Stimulated activated CD4-positive, alpha-beta T cell treated with anti-CD3 and anti-CD28 coated beads, Interleukin-15, amount 100 ng/mL, for 1 hour (primary cell): ENCODE measurements at regions not wholly inside any gene's neighbourhood (a gene's known extent, or its start where the extent isn't known, plus 50 kb on each side); places are given as distances from the start of the nearest gene placed in this dataset.

Experiments
- DNase-seq, 2 donors: peaks; one replicate each; pipeline ENCODE4 v3.0.0-alpha.2; 2020; ENCODE audit warnings: low read depth in 1 of 2, low spot score in 1 of 2

GRCh38 chr6:10305790-10306415, 109.0 kb downstream of the TFAP2A start:
- no peak for DNase-seq

GRCh38 chr6:10303608-10304506, 111.0 kb downstream of the TFAP2A start:
- no peak for DNase-seq

- no peak for DNase-seq
Measured at GRCh38 chr6:10302566-10303235, 112.2 kb downstream of the TFAP2A start.

- DNase-seq = no peak
Measured at GRCh38 chr6:10300071-10300470, 114.8 kb downstream of the TFAP2A start.

GRCh38 chr6:10297832-10298231, 117.0 kb downstream of the TFAP2A start:
- DNase-seq = no peak

GRCh38 chr6:10278746-10279145, 136.1 kb downstream of the TFAP2A start:
- no peak for DNase-seq

- DNase-seq = no peak
Measured at GRCh38 chr6:10276660-10277287, 138.1 kb downstream of the TFAP2A start.

- DNase-seq = no peak
Measured at GRCh38 chr6:10276106-10276505, 138.8 kb downstream of the TFAP2A start.

GRCh38 chr6:10272591-10272990, 142.3 kb downstream of the TFAP2A start:
- no peak for DNase-seq

- no peak for DNase-seq
Measured at GRCh38 chr6:10271982-10272381, 142.9 kb downstream of the TFAP2A start.

- no peak for DNase-seq
Measured at GRCh38 chr6:10269814-10270472, 144.9 kb downstream of the TFAP2A start.

GRCh38 chr6:10268611-10269310, 146.1 kb downstream of the TFAP2A start:
- DNase-seq = no peak

GRCh38 chr6:10268111-10268510, 146.8 kb downstream of the TFAP2A start:
- DNase-seq = no peak

GRCh38 chr6:10266462-10266861, 148.4 kb downstream of the TFAP2A start:
- no peak for DNase-seq

- DNase-seq = no peak
Measured at GRCh38 chr6:10266061-10266460, 148.8 kb downstream of the TFAP2A start.

- no peak for DNase-seq
Measured at GRCh38 chr6:10262505-10262904, 152.4 kb downstream of the TFAP2A start.

- DNase-seq = no peak
Measured at GRCh38 chr6:10259671-10260070, 155.2 kb downstream of the TFAP2A start.

GRCh38 chr6:10258341-10258740, 156.5 kb downstream of the TFAP2A start:
- DNase-seq = no peak

- DNase-seq = no peak
Measured at GRCh38 chr6:10256113-10256690, 158.7 kb downstream of the TFAP2A start.

GRCh38 chr6:10250655-10251220, 164.1 kb downstream of the TFAP2A start:
- DNase-seq = no peak
